ENCODE measurements at regions not wholly inside any gene's neighbourhood (a gene's known extent, or its start where the extent isn't known, plus 50 kb on each side); places are given as distances from the start of the nearest gene placed in this dataset.

GRCh38 chr11:16474659-16475058 is 118.3 kb upstream of the SOX6 start:
- no peaks in the 10 kb centered on the region for H3K4me1 Mint-ChIP-seq (ENCODE audit: low read depth in 2 of 2)
- H3K36me3 Mint-ChIP-seq (ENCODE audit: insufficient read depth): no peaks in the 10 kb centered on the region
- no peak overlapping the region for H3K27ac Mint-ChIP-seq
- H3K27me3 Mint-ChIP-seq: no peaks in the 10 kb centered on the region
- H3K9me3 Mint-ChIP-seq: peaks cover 2 to 16% of the 10 kb centered on the region in 2 donors
- no peak overlapping the region for H3K4me3 Mint-ChIP-seq
- DNase-seq (no peak), ATAC-seq (replicated peaks) (no peak)

GRCh38 chr11:16469968-16470367 is 113.6 kb upstream of the SOX6 start:
- H3K27ac Mint-ChIP-seq: no peak overlapping the region
- no peak for DNase-seq
- no peaks in the 10 kb centered on the region for H3K4me1 Mint-ChIP-seq (ENCODE audit: low read depth in 2 of 2)
- no peaks in the 10 kb centered on the region for H3K36me3 Mint-ChIP-seq (ENCODE audit: insufficient read depth)
- peaks cover 7 to 12% of the 10 kb centered on the region in 2 donors for H3K9me3 Mint-ChIP-seq
- ATAC-seq (replicated peaks): no peak
- H3K27me3 Mint-ChIP-seq: no peaks in the 10 kb centered on the region
- H3K4me3 Mint-ChIP-seq: no peak overlapping the region

- ATAC-seq (replicated peaks): no peak
- Mint-ChIP-seq H3K4me1 (ENCODE audit: low read depth in 2 of 2) (no peaks in the 10 kb centered on the region), H3K27ac (no peak overlapping the region), H3K27me3 (no peaks in the 10 kb centered on the region), H3K36me3 (ENCODE audit: insufficient read depth) (no peaks in the 10 kb centered on the region), H3K4me3 (no peak overlapping the region), H3K9me3 (peaks cover 6 to 7% of the 10 kb centered on the region in 2 donors)
- DNase-seq: no peak
These were observed 112.5 kb upstream of the SOX6 start for GRCh38 chr11:16468735-16469453.

- Mint-ChIP-seq H3K4me1 (ENCODE audit: low read depth in 2 of 2) (no peaks in the 10 kb centered on the region), H3K9me3 (peaks cover 7 to 15% of the 10 kb centered on the region in 2 donors), H3K4me3 (no peak overlapping the region)
These were observed 104.2 kb upstream of the SOX6 start for GRCh38 chr11:16460508-16460907.

GRCh38 chr11:16456366-16456765 is 100.0 kb upstream of the SOX6 start:
- ATAC-seq (replicated peaks): no peak

More at GRCh38 chr11:16460508-16460907, 104.2 kb upstream of the SOX6 start:
- Mint-ChIP-seq H3K27me3 (no peaks in the 10 kb centered on the region), H3K36me3 (ENCODE audit: insufficient read depth) (no peaks in the 10 kb centered on the region), H3K27ac (no peak overlapping the region)
- DNase-seq: no peak
- no peak for ATAC-seq (replicated peaks)

GRCh38 chr11:16454289-16454863 is 98.0 kb upstream of the SOX6 start:
- Mint-ChIP-seq H3K4me3 (no peak overlapping the region), H3K4me1 (ENCODE audit: low read depth in 2 of 2) (no peaks in the 10 kb centered on the region), H3K36me3 (ENCODE audit: insufficient read depth) (no peaks in the 10 kb centered on the region), H3K9me3 (peaks cover 0 to 8% of the 10 kb centered on the region in 2 donors), H3K27ac (no peak overlapping the region), H3K27me3 (no peaks in the 10 kb centered on the region)
- no peak for ATAC-seq (replicated peaks)
- no peak for DNase-seq

More at GRCh38 chr11:16456366-16456765, 100.0 kb upstream of the SOX6 start:
- no peaks in the 10 kb centered on the region for H3K4me1 Mint-ChIP-seq (ENCODE audit: low read depth in 2 of 2)
- no peak for DNase-seq
- H3K27ac Mint-ChIP-seq: no peak overlapping the region
- no peak overlapping the region for H3K4me3 Mint-ChIP-seq
- no peaks in the 10 kb centered on the region for H3K36me3 Mint-ChIP-seq (ENCODE audit: insufficient read depth)
- H3K27me3 Mint-ChIP-seq: no peaks in the 10 kb centered on the region
- peaks cover 3 to 11% of the 10 kb centered on the region in 2 donors for H3K9me3 Mint-ChIP-seq

- DNase-seq (no peak), ATAC-seq (replicated peaks) (no peak)
- H3K36me3 Mint-ChIP-seq (ENCODE audit: insufficient read depth): no peaks in the 10 kb centered on the region
- peaks cover 0 to 3% of the 10 kb centered on the region in 2 donors for H3K9me3 Mint-ChIP-seq
- no peak overlapping the region for H3K4me3 Mint-ChIP-seq
- no peaks in the 10 kb centered on the region for H3K4me1 Mint-ChIP-seq (ENCODE audit: low read depth in 2 of 2)
- H3K27me3 Mint-ChIP-seq: no peaks in the 10 kb centered on the region
- no peak overlapping the region for H3K27ac Mint-ChIP-seq
These were observed 91.9 kb upstream of the SOX6 start for GRCh38 chr11:16448123-16448717.

- H3K9me3 Mint-ChIP-seq: peaks cover 0 to 3% of the 10 kb centered on the region in 2 donors
- DNase-seq (no peak), ATAC-seq (replicated peaks) (no peak)
- no peaks in the 10 kb centered on the region for H3K36me3 Mint-ChIP-seq (ENCODE audit: insufficient read depth)
- no peak overlapping the region for H3K4me3 Mint-ChIP-seq
- H3K27me3 Mint-ChIP-seq: no peaks in the 10 kb centered on the region
- H3K27ac Mint-ChIP-seq: no peak overlapping the region
- H3K4me1 Mint-ChIP-seq (ENCODE audit: low read depth in 2 of 2): no peaks in the 10 kb centered on the region
These were observed 85.1 kb upstream of the SOX6 start for GRCh38 chr11:16441461-16441860.

- Mint-ChIP-seq H3K4me3 (no peak overlapping the region), H3K27me3 (no peaks in the 10 kb centered on the region), H3K27ac (no peak overlapping the region), H3K36me3 (ENCODE audit: insufficient read depth) (no peaks in the 10 kb centered on the region), H3K9me3 (peaks cover 0 to 6% of the 10 kb centered on the region in 2 donors), H3K4me1 (ENCODE audit: low read depth in 2 of 2) (no peaks in the 10 kb centered on the region)
- ATAC-seq (replicated peaks): no peak
- DNase-seq: no peak
These were observed 83.8 kb upstream of the SOX6 start for GRCh38 chr11:16440136-16440535.

GRCh38 chr11:16434036-16434435 is 77.7 kb upstream of the SOX6 start:
- no peak overlapping the region for H3K27ac Mint-ChIP-seq
- H3K27me3 Mint-ChIP-seq: no peaks in the 10 kb centered on the region
- H3K4me3 Mint-ChIP-seq: no peak overlapping the region
- ATAC-seq (replicated peaks): no peak
- H3K9me3 Mint-ChIP-seq: peaks cover 9% of the 10 kb centered on the region in 2 donors
- no peak for DNase-seq
- no peaks in the 10 kb centered on the region for H3K4me1 Mint-ChIP-seq (ENCODE audit: low read depth in 2 of 2)
- no peaks in the 10 kb centered on the region for H3K36me3 Mint-ChIP-seq (ENCODE audit: insufficient read depth)

- ATAC-seq (replicated peaks) (no peak), DNase-seq (no peak)
- Mint-ChIP-seq H3K27me3 (no peaks in the 10 kb centered on the region), H3K4me3 (no peak overlapping the region), H3K36me3 (ENCODE audit: insufficient read depth) (no peaks in the 10 kb centered on the region), H3K4me1 (ENCODE audit: low read depth in 2 of 2) (no peaks in the 10 kb centered on the region), H3K9me3 (peaks cover 6 to 9% of the 10 kb centered on the region in 2 donors), H3K27ac (no peak overlapping the region)
These were observed 74.3 kb upstream of the SOX6 start for GRCh38 chr11:16430674-16431073.

GRCh38 chr11:16421826-16422225 is 65.5 kb upstream of the SOX6 start:
- DNase-seq (no peak), ATAC-seq (replicated peaks) (no peak)
- no peak overlapping the region for H3K4me3 Mint-ChIP-seq
- no peaks in the 10 kb centered on the region for H3K27me3 Mint-ChIP-seq
- H3K27ac Mint-ChIP-seq: no peak overlapping the region
- H3K4me1 Mint-ChIP-seq (ENCODE audit: low read depth in 2 of 2): no peaks in the 10 kb centered on the region
- H3K9me3 Mint-ChIP-seq: peaks cover 7 to 16% of the 10 kb centered on the region in 2 donors
- H3K36me3 Mint-ChIP-seq (ENCODE audit: insufficient read depth): no peaks in the 10 kb centered on the region

GRCh38 chr11:16418428-16419097 is 62.2 kb upstream of the SOX6 start:
- Mint-ChIP-seq H3K27ac (no peak overlapping the region), H3K36me3 (ENCODE audit: insufficient read depth) (no peaks in the 10 kb centered on the region), H3K4me1 (ENCODE audit: low read depth in 2 of 2) (no peaks in the 10 kb centered on the region), H3K9me3 (peaks cover 6 to 9% of the 10 kb centered on the region in 2 donors), H3K4me3 (no peak overlapping the region), H3K27me3 (no peaks in the 10 kb centered on the region)
- DNase-seq: no peak
- no peak for ATAC-seq (replicated peaks)
